Neural cell (in vitro differentiated cells): ENCODE measurements at regions not wholly inside any gene's neighbourhood (a gene's known extent, or its start where the extent isn't known, plus 50 kb on each side); places are given as distances from the start of the nearest gene placed in this dataset.
"Not testable (repeated sequence)": the region's sequence is repeated elsewhere in the genome, so short reads cannot be mapped to it uniquely, and the experiment has no call there.

ENCODE experiments used
- H2AFZ ChIP-seq: fragments of 200-600, 300-800 bp; sonication (generic), shearing (Covaris generic); 2 replicates; pipeline ENCODE4 v1.6.0; 2014; ENCODE audit warnings: low read depth, mild to moderate bottlenecking, antibody characterized with exemption, low read length, moderate library complexity
- H3F3A ChIP-seq: fragments of 200-600 bp; shearing (Covaris generic); 2 replicates; pipeline ENCODE4 v1.6.1; 2016; ENCODE audit warnings: mild to moderate bottlenecking, moderate library complexity, mixed read lengths, antibody characterized with exemption, low read length; ENCODE audit not compliant: insufficient read depth, poor library complexity, severe bottlenecking
- H3K27ac ChIP-seq: fragments of 200-600, 300-800 bp; sonication (generic), shearing (Covaris generic); 2 replicates; pipeline ENCODE4 v1.5.1; 2014; ENCODE audit warnings: mild to moderate bottlenecking, low read length, moderate library complexity
- H3K27me3 ChIP-seq: fragments of 300-800, 200-600 bp; sonication (generic), shearing (Covaris generic); 2 replicates; pipeline ENCODE4 v1.6.0; 2014; ENCODE audit warnings: mild to moderate bottlenecking, low read depth, low read length, moderate library complexity; ENCODE audit not compliant: insufficient read depth
- H3K36me3 ChIP-seq: fragments of 300-800, 200-600 bp; sonication (generic), shearing (Covaris generic); 2 replicates; pipeline ENCODE4 v1.5.1; 2014; ENCODE audit warnings: mild to moderate bottlenecking, antibody characterized with exemption, low read length, moderate library complexity; ENCODE audit not compliant: insufficient read depth
- H3K4me2 ChIP-seq: fragments of 300-800, 200-600 bp; sonication (generic), shearing (Covaris generic); 2 replicates; pipeline ENCODE4 v1.6.0; 2014; ENCODE audit warnings: mild to moderate bottlenecking, low read length
- H3K4me3 ChIP-seq: fragments of 300-800, 200-600 bp; sonication (generic), shearing (Covaris generic); 2 replicates; pipeline ENCODE4 v1.5.1; 2014; ENCODE audit warnings: mild to moderate bottlenecking, low read length, moderate library complexity
- H3K79me2 ChIP-seq: fragments of 200-600 bp; shearing (Covaris generic); replicated peaks from 2 replicates; pipeline ENCODE4 v1.6.0; 2014; ENCODE audit warnings: mild to moderate bottlenecking, low read length, moderate library complexity; ENCODE audit not compliant: insufficient read depth
- H3K9ac ChIP-seq: fragments of 300-800, 200-600 bp; sonication (generic), shearing (Covaris generic); 2 replicates; pipeline ENCODE4 v1.6.1; 2016; ENCODE audit warnings: mild to moderate bottlenecking, low read length, mixed read lengths
- H3K9me2 ChIP-seq: fragments of 200-600 bp; shearing (Covaris generic); 2 replicates; pipeline ENCODE4 v1.6.1; 2016; ENCODE audit warnings: mild to moderate bottlenecking, low read length, mixed read lengths; ENCODE audit not compliant: insufficient read depth
- H3K9me3 ChIP-seq: fragments of 200-600, 300-800 bp; sonication (generic), shearing (Covaris generic); 2 replicates; pipeline ENCODE4 v1.6.1; 2016; ENCODE audit warnings: mild to moderate bottlenecking, mixed run types, low read length, moderate library complexity, mixed read lengths
- H4K20me1 ChIP-seq: fragments of 200-600 bp; shearing (Covaris generic); 2 replicates; pipeline ENCODE4 v1.6.1; 2016; ENCODE audit warnings: mild to moderate bottlenecking, mixed run types; ENCODE audit not compliant: insufficient read depth
- EP300 ChIP-seq: fragments of 450-650 bp; conservative IDR thresholded peaks from 2 replicates; pipeline ENCODE4 v1.6.1; 2014; ENCODE audit warnings: antibody characterized with exemption, mild to moderate bottlenecking, moderate library complexity; ENCODE audit not compliant: poor library complexity, severe bottlenecking
- EZH2 ChIP-seq: fragments of 200-600, 300-800 bp; shearing (Covaris generic), sonication (generic); IDR thresholded peaks from 2 replicates; pipeline ENCODE4 v1.6.1; 2014; ENCODE audit warnings: antibody characterized with exemption, low read length, borderline replicate concordance, mild to moderate bottlenecking; ENCODE audit not compliant: insufficient read depth, poor library complexity, severe bottlenecking
- MXI1 ChIP-seq: fragments of 450-650 bp; conservative IDR thresholded peaks from 2 replicates; pipeline ENCODE4 v1.6.1; 2014; ENCODE audit warnings: antibody characterized with exemption, mild to moderate bottlenecking; ENCODE audit not compliant: poor library complexity, severe bottlenecking
- POLR2AphosphoS5 ChIP-seq: IDR thresholded peaks from 2 replicates; pipeline ENCODE4 v1.6.1; 2012
- RAD21 ChIP-seq: fragments of 450-650 bp; conservative IDR thresholded peaks from 2 replicates; pipeline ENCODE4 v1.6.1; 2014; ENCODE audit warnings: antibody characterized with exemption, mild to moderate bottlenecking, moderate library complexity
- SMC3 ChIP-seq: fragments of 450-650 bp; conservative IDR thresholded peaks from 2 replicates; pipeline ENCODE4 v1.6.1; 2014; ENCODE audit warnings: antibody characterized with exemption, mild to moderate bottlenecking, moderate library complexity; ENCODE audit not compliant: poor library complexity
- TAF1 ChIP-seq: IDR thresholded peaks from 2 replicates; pipeline ENCODE4 v1.6.1; 2012; ENCODE audit warnings: low read depth
- TF ChIP-seq, protein P1 (sequence below): IDR thresholded peaks from 2 replicates; pipeline ENCODE4 v1.6.1; 2012; ENCODE audit warnings: borderline replicate concordance
- TF ChIP-seq, protein P2 (sequence below): fragments of 450-650 bp; IDR thresholded peaks from 2 replicates; pipeline ENCODE4 v1.5.1; 2014; ENCODE audit warnings: antibody characterized with exemption, mild to moderate bottlenecking, moderate library complexity; ENCODE audit not compliant: poor library complexity, severe bottlenecking

DNA sequence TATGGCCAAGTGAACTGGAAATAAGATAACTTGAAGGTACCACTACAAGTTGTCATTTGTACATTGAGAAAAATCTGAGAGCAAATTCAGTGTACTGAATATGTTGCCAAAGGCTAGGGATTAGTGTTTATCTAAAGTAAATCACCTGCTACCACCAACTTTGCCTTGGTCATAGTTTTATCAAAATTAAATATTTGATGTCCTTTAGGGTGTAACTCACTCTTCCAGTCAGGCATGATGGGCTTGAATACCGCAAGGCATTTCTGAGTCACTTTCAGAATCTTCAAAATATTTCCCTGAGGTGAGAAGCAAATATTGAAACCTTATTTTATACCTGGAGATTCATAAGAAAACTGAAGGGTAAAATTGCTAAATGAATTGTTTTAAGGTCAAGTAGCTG, 1338.6 kb upstream of the ACO1 start:
- TF ChIP-seq MXI1 = no peak
- TF ChIP-seq, protein P1, sequence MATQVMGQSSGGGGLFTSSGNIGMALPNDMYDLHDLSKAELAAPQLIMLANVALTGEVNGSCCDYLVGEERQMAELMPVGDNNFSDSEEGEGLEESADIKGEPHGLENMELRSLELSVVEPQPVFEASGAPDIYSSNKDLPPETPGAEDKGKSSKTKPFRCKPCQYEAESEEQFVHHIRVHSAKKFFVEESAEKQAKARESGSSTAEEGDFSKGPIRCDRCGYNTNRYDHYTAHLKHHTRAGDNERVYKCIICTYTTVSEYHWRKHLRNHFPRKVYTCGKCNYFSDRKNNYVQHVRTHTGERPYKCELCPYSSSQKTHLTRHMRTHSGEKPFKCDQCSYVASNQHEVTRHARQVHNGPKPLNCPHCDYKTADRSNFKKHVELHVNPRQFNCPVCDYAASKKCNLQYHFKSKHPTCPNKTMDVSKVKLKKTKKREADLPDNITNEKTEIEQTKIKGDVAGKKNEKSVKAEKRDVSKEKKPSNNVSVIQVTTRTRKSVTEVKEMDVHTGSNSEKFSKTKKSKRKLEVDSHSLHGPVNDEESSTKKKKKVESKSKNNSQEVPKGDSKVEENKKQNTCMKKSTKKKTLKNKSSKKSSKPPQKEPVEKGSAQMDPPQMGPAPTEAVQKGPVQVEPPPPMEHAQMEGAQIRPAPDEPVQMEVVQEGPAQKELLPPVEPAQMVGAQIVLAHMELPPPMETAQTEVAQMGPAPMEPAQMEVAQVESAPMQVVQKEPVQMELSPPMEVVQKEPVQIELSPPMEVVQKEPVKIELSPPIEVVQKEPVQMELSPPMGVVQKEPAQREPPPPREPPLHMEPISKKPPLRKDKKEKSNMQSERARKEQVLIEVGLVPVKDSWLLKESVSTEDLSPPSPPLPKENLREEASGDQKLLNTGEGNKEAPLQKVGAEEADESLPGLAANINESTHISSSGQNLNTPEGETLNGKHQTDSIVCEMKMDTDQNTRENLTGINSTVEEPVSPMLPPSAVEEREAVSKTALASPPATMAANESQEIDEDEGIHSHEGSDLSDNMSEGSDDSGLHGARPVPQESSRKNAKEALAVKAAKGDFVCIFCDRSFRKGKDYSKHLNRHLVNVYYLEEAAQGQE = no peak
- TF ChIP-seq, protein P2, sequence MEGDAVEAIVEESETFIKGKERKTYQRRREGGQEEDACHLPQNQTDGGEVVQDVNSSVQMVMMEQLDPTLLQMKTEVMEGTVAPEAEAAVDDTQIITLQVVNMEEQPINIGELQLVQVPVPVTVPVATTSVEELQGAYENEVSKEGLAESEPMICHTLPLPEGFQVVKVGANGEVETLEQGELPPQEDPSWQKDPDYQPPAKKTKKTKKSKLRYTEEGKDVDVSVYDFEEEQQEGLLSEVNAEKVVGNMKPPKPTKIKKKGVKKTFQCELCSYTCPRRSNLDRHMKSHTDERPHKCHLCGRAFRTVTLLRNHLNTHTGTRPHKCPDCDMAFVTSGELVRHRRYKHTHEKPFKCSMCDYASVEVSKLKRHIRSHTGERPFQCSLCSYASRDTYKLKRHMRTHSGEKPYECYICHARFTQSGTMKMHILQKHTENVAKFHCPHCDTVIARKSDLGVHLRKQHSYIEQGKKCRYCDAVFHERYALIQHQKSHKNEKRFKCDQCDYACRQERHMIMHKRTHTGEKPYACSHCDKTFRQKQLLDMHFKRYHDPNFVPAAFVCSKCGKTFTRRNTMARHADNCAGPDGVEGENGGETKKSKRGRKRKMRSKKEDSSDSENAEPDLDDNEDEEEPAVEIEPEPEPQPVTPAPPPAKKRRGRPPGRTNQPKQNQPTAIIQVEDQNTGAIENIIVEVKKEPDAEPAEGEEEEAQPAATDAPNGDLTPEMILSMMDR = no peak
- TF ChIP-seq POLR2AphosphoS5 = no peak
- TF ChIP-seq RAD21 = no peak
- TF ChIP-seq TAF1 = no peak
- no peak for TF ChIP-seq EP300
- no peak for TF ChIP-seq EZH2
- no peak for TF ChIP-seq SMC3
- no peaks in the 10 kb centered on the region for H3K9me3 ChIP-seq

DNA sequence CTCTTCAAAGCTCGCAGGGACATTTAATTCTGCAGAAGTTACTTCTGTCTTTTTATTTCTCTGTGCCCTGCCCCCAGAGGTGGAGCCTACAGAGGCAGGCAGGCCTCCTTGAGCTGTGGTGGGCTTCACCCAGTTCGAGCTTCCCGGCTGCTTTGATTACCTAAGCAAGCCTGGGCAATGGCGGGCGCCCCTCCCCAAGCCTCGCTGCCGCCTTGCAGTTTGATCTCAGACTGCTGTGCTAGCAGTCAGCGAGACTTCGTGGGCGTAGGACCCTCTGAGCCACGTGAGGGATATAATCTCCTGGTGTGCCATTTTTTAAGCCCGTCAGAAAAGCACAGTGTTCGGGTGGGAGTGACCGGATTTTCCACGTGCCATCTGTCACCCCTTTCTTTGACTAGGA, 1322.9 kb upstream of the ACO1 start:
- not testable (repeated sequence) for H3K9me2 ChIP-seq, H3K9ac ChIP-seq, H2AFZ ChIP-seq, H3K27me3 ChIP-seq, H4K20me1 ChIP-seq, H3K36me3 ChIP-seq, H3K9me3 ChIP-seq, H3K79me2 ChIP-seq, H3K4me2 ChIP-seq, H3K4me3 ChIP-seq, H3F3A ChIP-seq, H3K27ac ChIP-seq

More for the DNA sequence above, 1338.6 kb upstream of the ACO1 start:
- Histone ChIP-seq H2AFZ (no peak overlapping the region), H3K4me3 (no peak overlapping the region), H3K79me2 (no peaks in the 10 kb centered on the region), H3K27ac (no peak overlapping the region), H3K9me2 (no peaks in the 10 kb centered on the region), H3K9ac (no peak overlapping the region), H3F3A (no peaks in the 10 kb centered on the region), H3K27me3 (no peaks in the 10 kb centered on the region), H4K20me1 (no peaks in the 10 kb centered on the region), H3K4me2 (no peak overlapping the region), H3K36me3 (no peaks in the 10 kb centered on the region)

DNA sequence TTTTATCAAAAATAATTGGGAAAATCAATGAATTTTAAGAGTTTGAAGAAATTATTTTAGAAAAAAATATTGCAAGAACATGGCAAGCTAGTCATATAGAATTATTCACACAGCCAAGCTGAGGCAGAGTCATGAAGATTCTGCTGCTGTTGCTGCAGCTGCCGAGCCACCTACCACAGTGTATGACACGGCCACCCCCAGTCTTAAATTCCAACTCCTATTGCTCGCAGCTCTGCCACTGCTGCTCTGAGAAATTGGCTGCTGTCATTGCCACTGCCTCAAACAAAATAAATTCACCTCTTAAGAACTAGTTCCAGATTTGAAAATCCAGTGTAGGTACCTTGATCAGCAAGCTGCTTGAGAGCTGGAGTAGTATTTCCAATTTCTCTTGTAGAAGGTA, 1318.8 kb upstream of the ACO1 start:
- H3F3A ChIP-seq = no peaks in the 10 kb centered on the region
- no peak overlapping the region for H2AFZ ChIP-seq
- H3K27me3 ChIP-seq = no peaks in the 10 kb centered on the region
- H4K20me1 ChIP-seq = no peaks in the 10 kb centered on the region
- H3K9me2 ChIP-seq = no peaks in the 10 kb centered on the region
- H3K79me2 ChIP-seq = no peaks in the 10 kb centered on the region
- no peaks in the 10 kb centered on the region for H3K9me3 ChIP-seq
- no peak overlapping the region for H3K4me3 ChIP-seq
- H3K36me3 ChIP-seq = no peaks in the 10 kb centered on the region
- H3K27ac ChIP-seq = no peak overlapping the region
- no peak overlapping the region for H3K9ac ChIP-seq
- no peak for TF ChIP-seq RAD21
- no peak for TF ChIP-seq EZH2
- TF ChIP-seq, protein P1 = no peak
- no peak for TF ChIP-seq EP300
- no peak for TF ChIP-seq TAF1
- no peak for TF ChIP-seq SMC3
- TF ChIP-seq MXI1 = no peak
- TF ChIP-seq POLR2AphosphoS5 = no peak
- no peak overlapping the region for H3K4me2 ChIP-seq
